IMR-90 (cell line): ENCODE measurements at regions not wholly inside any gene's neighbourhood (a gene's known extent, or its start where the extent isn't known, plus 50 kb on each side); places are given as distances from the start of the nearest gene placed in this dataset.
A peak's percentile ranks its signal among the peaks of the same experiment; 100 is the strongest.

Experiments used
- ATAC-seq: fragments of 200-7000 bp; cut with Tn5 transposase; 2 replicates; pipeline ENCODE4 v1.9.1; 2020; ENCODE audit warnings: low read depth, mild to moderate bottlenecking, moderate library complexity
- BruUV-seq: library from RNA; stranded (reverse); fragments of 400-500 nt; replicated peaks from 2 replicates; lab custom pipeline; 2021; lab: Mats Ljungman, UMichigan
- CTCF ChIA-PET: fragments of 300-600 bp; formaldehyde crosslinking; extraction: SDS; loops from one replicate; lab custom pipeline; 2021; ENCODE audit warnings: antibody characterized with exemption; lab: Yijun Ruan, JAX
- POLR2A ChIA-PET: fragments of 300-600 bp; sonication (Branson Sonifier 250); formaldehyde crosslinking; loops from one replicate; lab custom pipeline; 2022; ENCODE audit warnings: antibody characterized with exemption; ENCODE audit not compliant: unreplicated experiment; lab: Charles Lee
- DNase-seq: peaks from one replicate; pipeline ENCODE4 v3.0.0; 2013
- H2AFZ ChIP-seq: replicated peaks from 2 replicates; pipeline ENCODE3; 2013; ENCODE audit warnings: low read length, mild to moderate bottlenecking; ENCODE audit not compliant: poor library complexity
- H2AK5ac ChIP-seq: 2 replicates; pipeline ENCODE4 v1.6.1; 2013; ENCODE audit warnings: low read depth, low read length, inconsistent platforms
- H2AK9ac ChIP-seq: replicated peaks from 2 replicates; pipeline ENCODE3; 2013; ENCODE audit warnings: mild to moderate bottlenecking, low read depth, low read length, moderate library complexity; ENCODE audit not compliant: poor library complexity
- H2BK120ac ChIP-seq: 2 replicates; pipeline ENCODE4 v1.6.1; 2013; ENCODE audit warnings: low read depth, low read length, inconsistent platforms
- H2BK15ac ChIP-seq: 3 replicates; pipeline ENCODE4 v1.6.1; 2013; ENCODE audit warnings: low read depth, low read length, inconsistent platforms
- H2BK20ac ChIP-seq: 2 replicates; pipeline ENCODE4 v1.6.1; 2013; ENCODE audit warnings: low read depth, mild to moderate bottlenecking, inconsistent platforms, low read length, moderate library complexity
- H2BK5ac ChIP-seq: 2 replicates; pipeline ENCODE4 v1.6.1; 2013; ENCODE audit warnings: mild to moderate bottlenecking, low read depth, low read length, inconsistent platforms; ENCODE audit not compliant: poor library complexity, severe bottlenecking
- H3K14ac ChIP-seq: replicated peaks from 2 replicates; pipeline ENCODE4 v1.6.1; 2013; ENCODE audit warnings: low read depth, low read length, inconsistent platforms
- H3K18ac ChIP-seq: 2 replicates; pipeline ENCODE4 v1.6.1; 2013; ENCODE audit warnings: low read depth, low read length, control low read depth
- H3K23ac ChIP-seq: 2 replicates; pipeline ENCODE4 v1.6.1; 2013; ENCODE audit warnings: low read depth, low read length, inconsistent platforms
- H3K27ac ChIP-seq: 2 replicates; pipeline ENCODE4 v1.5.1; 2013; ENCODE audit warnings: mild to moderate bottlenecking, control low read depth, low read length; ENCODE audit not compliant: insufficient read depth
- H3K27me3 ChIP-seq: 2 replicates; pipeline ENCODE4 v1.6.1; 2013; ENCODE audit warnings: low read length; ENCODE audit not compliant: control insufficient read depth, insufficient read depth
- H3K36me3 ChIP-seq: 2 replicates; pipeline ENCODE4 v1.6.1; 2013; ENCODE audit warnings: low read length, mixed read lengths; ENCODE audit not compliant: control insufficient read depth, insufficient read depth
- H3K4ac ChIP-seq: 2 replicates; pipeline ENCODE4 v1.6.1; 2013; ENCODE audit warnings: low read depth, low read length, inconsistent platforms
- H3K4me1 ChIP-seq: 2 replicates; pipeline ENCODE4 v1.6.1; 2013; ENCODE audit warnings: low read length, mixed read lengths; ENCODE audit not compliant: control insufficient read depth, insufficient read depth
- H3K4me2 ChIP-seq: 2 replicates; pipeline ENCODE4 v1.6.1; 2013; ENCODE audit warnings: low read depth, mild to moderate bottlenecking, control low read depth, low read length, moderate library complexity
- H3K4me3 ChIP-seq: 2 replicates; pipeline ENCODE4 v1.5.1; 2013; ENCODE audit warnings: low read depth, mild to moderate bottlenecking, control low read depth, low read length, moderate library complexity; ENCODE audit not compliant: insufficient read depth
- H3K56ac ChIP-seq: 2 replicates; pipeline ENCODE4 v1.6.1; 2013; ENCODE audit warnings: low read length, inconsistent platforms; ENCODE audit not compliant: insufficient read depth; ENCODE audit errors: extremely low read depth
- H3K79me1 ChIP-seq, 2 experiments: 2 replicates each; pipeline ENCODE4 v1.6.1; 2013; ENCODE audit warnings: low read length in 2 of 2, inconsistent platforms in 1 of 2, low read depth in 1 of 2
- H3K9ac ChIP-seq: 2 replicates; pipeline ENCODE4 v1.6.1; 2013; ENCODE audit warnings: low read depth, low read length, control low read depth
- H3K9me1 ChIP-seq: 2 replicates; pipeline ENCODE4 v1.6.1; 2013; ENCODE audit warnings: low read length, inconsistent platforms; ENCODE audit not compliant: insufficient read depth
- H3K9me3 ChIP-seq: 2 replicates; pipeline ENCODE4 v1.6.1; 2013; ENCODE audit warnings: low read length; ENCODE audit not compliant: control insufficient read depth, insufficient read depth
- H4K20me1 ChIP-seq: 2 replicates; pipeline ENCODE4 v1.6.1; 2013; ENCODE audit warnings: low read length, inconsistent platforms; ENCODE audit not compliant: insufficient read depth
- H4K5ac ChIP-seq: 2 replicates; pipeline ENCODE4 v1.6.1; 2013; ENCODE audit warnings: mild to moderate bottlenecking, low read depth, low read length, control low read depth
- H4K8ac ChIP-seq, 2 experiments: 2 replicates each; pipeline ENCODE4 v1.6.1; 2013; ENCODE audit warnings: low read depth in 2 of 2, low read length in 2 of 2, control low read depth in 1 of 2, inconsistent platforms in 1 of 2
- H4K91ac ChIP-seq: 2 replicates; pipeline ENCODE4 v1.6.1; 2013; ENCODE audit warnings: low read depth, low read length, inconsistent platforms; ENCODE audit not compliant: insufficient read depth
- CEBPB ChIP-seq: IDR thresholded peaks from 2 replicates; pipeline ENCODE4 v1.6.1; 2012; ENCODE audit warnings: low read depth, low read length, improper control_type of control experiment
- MAZ ChIP-seq: IDR thresholded peaks from 2 replicates; pipeline ENCODE4 v1.6.1; 2012; ENCODE audit warnings: low read depth, mild to moderate bottlenecking, low read length, improper control_type of control experiment, moderate library complexity, borderline replicate concordance
- WGBS, 2 experiments: methylation state at CpG; one replicate each; pipeline versions ENCODE4 v1.1.5 to v1.1.7; 2013; ENCODE audit warnings: missing lambda C conversion rate in 2 of 2; ENCODE audit not compliant: insufficient read length in 1 of 2; ENCODE audit errors: extremely low coverage in 2 of 2; 5-methylcytosine and 5-hydroxymethylcytosine counted together
- dilution Hi-C: fragments of 300-500 bp; cut with HindIII; formaldehyde crosslinking; loops from one replicate; pipeline ENCODE4 v1.14.3; 2018; ENCODE audit warnings: low sequenced_read_pairs; ENCODE audit not compliant: unreplicated experiment
- in situ Hi-C: fragments of 300-500 bp; cut with MboI; formaldehyde crosslinking; loops from 3 replicates; pipeline ENCODE4 v1.14.3; 2019; ENCODE audit warnings: low sequenced_read_pairs, inconsistent platforms, mixed read lengths
- intact Hi-C: fragments of 100-400 bp; cut with micrococcal nuclease; formaldehyde crosslinking; loops from 2 replicates; pipeline ENCODE4 v1.10.0; 2022

- ChIA-PET POLR2A (no interaction called here), CTCF (no interaction called here)
- Histone ChIP-seq H3K14ac (no peak overlapping the region), H2AK5ac (no peak overlapping the region), H3K9ac (no peak overlapping the region), H3K56ac (no peak overlapping the region), H3K27ac (no peak overlapping the region), H2AK9ac (no peak overlapping the region), H3K18ac (no peak overlapping the region), H3K27me3 (no peaks in the 10 kb centered on the region), H2BK5ac (no peak overlapping the region), H2BK120ac (no peak overlapping the region), H3K4me3 (no peak overlapping the region), H3K79me1 (no peaks in the 10 kb centered on the region), H2AFZ (no peak overlapping the region), H3K4me1 (peaks cover 4% of the 10 kb centered on the region), H4K5ac (no peak overlapping the region), H3K23ac (no peak overlapping the region), H4K91ac (no peak overlapping the region), H3K9me1 (peaks cover 11% of the 10 kb centered on the region), H3K4me2 (no peak overlapping the region), H2BK15ac (no peak overlapping the region), H3K4ac (no peak overlapping the region), H3K9me3 (no peaks in the 10 kb centered on the region), H4K8ac (no peak overlapping the region), H4K20me1 (no peaks in the 10 kb centered on the region), H2BK20ac (no peak overlapping the region), H3K36me3 (no peaks in the 10 kb centered on the region)
- no CpG with 5 or more reads among the region's 2 CpGs for WGBS, 2 experiments
- DNase-seq (peak; percentile 37), ATAC-seq (no peak)
- in situ Hi-C loops (no loop called here), dilution Hi-C loops (no loop called here), intact Hi-C loops (no loop called here)
- BruUV-seq: no TSS peak
- peak; percentile 85 for TF ChIP-seq CEBPB
- no peak for TF ChIP-seq MAZ
Observed at GRCh38 chr5:143495110-143495509, 91.6 kb upstream of the NR3C1 start.
